CMK (cell line): ENCODE measurements at regions not wholly inside any gene's neighbourhood (a gene's known extent, or its start where the extent isn't known, plus 50 kb on each side); places are given as distances from the start of the nearest gene placed in this dataset.

Experiments
- DNase-seq: peaks from one replicate; pipeline ENCODE4 v3.0.0-alpha.2; 2010; ENCODE audit warnings: low read depth

DNA sequence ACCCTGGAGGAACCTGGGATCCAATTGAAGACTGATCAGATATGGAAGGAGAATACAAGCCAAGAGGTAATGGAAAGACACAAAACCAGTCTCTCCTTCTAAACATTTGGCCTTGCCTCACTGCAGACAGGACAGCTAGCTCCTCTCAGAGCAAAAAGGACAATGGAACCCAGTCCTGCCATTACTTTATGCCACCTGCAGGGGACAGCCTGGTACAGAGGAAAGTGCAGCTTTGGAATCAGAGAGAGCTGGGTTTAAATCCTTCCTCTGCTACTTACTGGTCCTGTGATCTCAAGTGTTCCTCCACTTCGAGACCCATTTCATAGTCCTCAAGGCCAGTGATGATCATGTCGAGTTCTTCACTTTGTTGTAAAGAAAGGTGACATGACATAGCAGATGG is 159.4 kb upstream of the SMAD3 start:
- DNase-seq: no peak

DNA sequence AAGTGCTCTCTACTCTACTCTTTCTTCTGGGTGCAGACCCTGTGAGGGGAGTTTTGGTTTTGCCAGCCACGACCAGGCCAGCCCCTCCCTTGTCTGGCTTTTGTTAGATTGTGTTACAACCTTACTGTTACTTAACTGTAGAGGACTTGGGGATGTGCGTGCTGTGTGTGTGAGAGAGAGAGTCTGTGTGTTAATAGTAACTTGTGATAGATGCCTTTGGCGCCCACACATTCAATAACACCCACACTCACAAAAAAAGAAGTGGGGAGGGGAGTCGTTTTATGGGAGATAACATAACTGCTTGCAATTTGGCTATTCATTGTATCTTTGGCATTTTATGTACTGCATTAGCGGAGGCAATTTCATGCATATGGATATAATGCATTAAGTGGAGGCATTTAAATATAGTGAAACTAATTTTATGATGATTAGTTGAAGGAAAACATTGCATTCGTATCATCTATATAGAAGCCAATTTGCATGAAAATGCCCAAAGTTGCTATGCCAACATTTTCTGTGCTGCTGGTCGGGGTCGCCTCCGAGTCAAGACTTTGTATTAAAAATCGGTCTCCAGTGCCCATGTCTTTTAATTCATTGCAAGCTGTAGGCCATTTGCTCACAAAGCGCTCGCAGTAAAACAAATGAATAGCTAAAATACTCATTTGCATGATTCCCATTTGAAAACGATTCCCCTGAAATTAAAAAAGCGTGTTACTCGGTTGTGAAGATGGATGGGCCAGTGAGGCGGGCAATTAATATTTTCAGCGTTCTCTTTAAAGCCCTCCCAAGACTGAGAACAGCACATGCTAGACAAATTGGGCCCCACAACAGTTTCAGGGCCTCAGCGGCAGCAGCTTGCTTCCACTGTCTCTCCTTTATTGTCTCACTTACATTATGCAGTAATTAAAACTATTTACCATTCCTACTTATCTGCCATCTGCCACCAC is 158.5 kb upstream of the SMAD3 start:
- no peak for DNase-seq

DNA sequence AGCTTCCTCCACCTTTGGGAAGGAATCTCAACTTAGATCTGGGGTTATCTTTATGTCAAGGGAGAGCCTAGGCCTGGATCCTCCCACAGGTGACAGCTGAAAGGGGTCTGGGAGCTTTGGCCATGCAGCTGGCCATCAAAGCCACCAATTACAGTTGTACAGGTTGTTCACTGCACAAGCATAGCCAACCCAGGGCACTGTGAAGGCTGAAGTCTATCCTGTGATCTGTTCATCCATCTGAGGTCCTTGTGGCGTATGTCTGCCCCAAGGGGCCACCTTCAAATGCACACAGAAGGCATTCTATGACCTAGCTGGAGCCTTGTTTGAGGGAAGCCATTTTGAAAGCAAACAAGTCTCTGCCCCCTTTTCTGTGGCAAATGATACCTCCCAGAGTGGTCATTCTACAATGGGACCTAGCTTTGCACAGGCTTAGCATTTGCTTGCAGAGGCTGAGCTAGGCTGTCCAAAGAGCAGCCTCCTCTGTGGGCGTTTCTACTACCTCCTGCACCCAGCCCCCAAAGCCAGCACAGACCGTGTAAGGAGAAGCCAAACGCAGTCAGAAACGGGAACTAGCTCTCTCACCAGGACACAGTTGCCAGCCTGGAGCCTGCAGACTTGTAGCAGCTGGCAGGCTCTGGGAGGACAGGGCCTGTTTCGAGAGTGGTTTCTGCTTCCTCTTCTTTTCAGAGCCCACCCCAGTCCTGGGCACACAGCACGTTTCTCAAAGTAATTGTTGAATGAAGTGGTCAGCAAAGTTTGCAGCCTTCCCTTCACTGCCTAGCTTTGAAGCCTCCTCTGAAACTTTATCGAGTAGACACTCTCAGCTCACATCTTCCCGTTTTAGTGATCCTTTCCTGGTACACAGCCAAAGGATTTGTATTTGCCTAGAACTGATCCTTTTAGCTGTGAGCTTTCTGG is 157.3 kb upstream of the SMAD3 start:
- DNase-seq: no peak

DNA sequence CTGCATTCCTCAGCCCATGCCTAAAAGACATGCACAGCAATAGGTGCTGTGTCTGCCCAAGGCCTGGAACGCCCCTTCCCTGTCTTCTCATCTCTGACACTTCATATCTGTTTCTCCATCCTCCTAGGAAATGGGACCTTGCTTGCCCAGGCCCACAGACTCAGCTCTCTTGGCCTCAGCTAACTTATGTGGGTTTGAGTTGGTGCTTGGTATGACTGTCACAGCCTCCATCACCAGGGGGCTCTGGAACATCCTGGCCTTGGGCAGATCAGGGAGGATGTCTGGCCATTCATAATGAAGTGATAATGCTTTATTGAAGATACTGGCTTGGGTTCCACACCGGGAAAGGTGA is 156.7 kb upstream of the SMAD3 start:
- no peak for DNase-seq

DNA sequence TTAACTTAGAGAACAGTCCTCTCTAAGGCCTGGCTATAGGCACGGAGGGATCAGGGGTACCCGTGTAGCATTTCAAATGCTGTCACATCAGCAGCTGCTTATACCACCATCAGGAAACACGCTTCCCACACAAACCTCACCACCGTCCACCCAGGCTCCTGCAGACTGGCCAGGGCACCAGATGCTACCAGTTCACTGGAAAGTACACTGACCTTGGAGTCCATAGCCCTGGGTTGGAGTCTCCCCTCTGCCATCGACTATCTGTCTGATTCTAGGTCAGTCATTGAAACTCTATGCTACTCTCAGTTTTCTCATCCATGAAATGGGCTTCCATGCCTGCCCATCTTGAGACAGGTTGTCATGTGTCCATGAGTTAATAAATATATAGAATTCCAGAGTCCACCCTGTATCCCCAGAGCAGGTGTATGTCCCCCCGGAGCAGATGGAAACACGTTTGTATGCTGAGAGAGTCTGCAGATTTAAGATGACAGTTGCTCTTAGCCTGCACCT is 156.0 kb upstream of the SMAD3 start:
- no peak for DNase-seq

DNA sequence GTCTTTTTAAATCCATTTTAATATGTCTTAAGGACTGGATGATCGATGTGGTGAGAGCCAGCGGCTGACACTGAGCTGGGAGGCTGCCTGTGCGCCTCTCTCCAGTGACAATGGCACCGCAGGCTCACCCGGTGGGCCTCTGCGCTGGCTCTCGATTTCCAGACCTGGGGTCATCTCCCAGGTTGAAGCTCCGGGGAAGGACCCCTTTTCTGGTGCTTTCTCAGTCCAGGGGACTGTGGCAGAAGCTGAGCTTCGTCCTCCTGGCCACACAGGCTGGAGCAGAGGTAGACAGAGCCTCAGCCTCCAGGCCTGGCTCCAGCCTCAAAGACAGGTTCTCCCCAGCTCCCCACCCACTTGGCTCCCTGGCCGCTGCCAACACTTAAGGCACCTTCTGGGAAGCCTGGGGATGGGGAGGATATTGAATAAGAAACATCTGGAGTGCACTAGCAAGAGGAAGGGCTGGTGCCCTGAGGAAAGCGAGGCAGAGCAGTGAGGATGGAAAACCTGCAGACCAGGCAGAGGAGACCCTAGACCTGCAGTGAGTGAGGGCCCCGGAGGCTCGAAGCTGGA is 154.2 kb upstream of the SMAD3 start:
- DNase-seq: no peak

DNA sequence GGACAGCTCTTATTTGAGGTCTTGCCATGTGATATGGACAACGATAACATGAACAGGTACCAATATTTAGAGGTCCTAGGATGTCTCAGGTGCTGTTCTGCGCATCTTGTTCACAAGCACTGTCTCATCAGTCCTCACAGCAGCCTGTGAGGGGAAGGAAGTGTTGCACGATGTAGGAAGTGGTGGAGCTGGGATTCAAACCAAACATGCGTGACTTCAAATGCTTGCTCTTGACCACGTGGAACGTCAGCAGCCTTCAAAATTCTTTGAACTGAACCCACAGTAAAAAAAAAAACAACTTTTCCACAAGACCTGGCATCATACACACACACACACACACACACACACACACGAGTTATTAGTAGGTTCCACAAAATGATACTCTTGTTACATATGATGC is 153.4 kb upstream of the SMAD3 start:
- DNase-seq: no peak

DNA sequence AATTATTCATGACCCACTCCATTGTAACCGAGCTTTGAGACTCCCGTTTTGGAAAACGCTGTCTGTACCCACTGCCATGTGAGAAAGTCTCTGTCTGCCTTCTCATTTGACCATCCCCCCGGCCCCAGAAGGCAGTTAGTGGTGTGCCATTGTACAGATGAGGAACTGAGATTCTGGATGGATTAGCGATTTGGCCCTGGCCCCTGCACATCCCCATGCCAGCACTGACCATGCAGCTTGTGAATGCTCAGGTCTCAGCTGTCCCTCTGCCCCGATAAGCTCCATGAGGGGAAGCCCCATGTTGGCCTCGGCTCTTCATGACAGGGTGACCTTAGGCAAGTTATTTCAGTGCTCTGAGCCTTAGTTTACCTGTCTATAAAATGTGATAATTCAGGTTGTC is 153.0 kb upstream of the SMAD3 start:
- DNase-seq: no peak

DNA sequence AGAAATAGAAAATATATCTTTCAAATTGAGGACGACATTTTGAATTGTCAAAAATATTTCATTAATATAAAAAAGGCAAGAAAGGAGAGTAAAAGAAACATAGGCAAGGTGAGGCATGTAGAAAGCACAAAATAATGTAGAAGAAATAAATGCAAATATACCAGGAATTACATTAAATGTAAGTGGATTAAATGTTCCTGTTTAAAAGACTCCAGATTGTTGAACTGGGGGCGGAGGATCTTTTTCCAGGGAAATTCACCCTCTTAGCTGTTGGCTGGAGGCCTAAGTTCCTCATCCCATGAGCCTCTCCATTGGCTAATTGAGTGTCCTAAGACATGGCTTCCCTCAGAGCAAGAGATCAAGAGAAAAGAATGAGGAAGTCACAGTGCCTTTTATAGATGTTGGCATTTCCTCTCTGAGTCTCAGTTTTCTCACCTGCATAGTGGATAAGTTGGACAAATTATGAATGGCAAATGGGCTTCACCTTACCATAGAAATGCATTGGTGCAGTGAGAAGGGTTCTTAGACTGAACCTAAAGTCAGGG is 147.4 kb upstream of the SMAD3 start:
- no peak for DNase-seq

DNA sequence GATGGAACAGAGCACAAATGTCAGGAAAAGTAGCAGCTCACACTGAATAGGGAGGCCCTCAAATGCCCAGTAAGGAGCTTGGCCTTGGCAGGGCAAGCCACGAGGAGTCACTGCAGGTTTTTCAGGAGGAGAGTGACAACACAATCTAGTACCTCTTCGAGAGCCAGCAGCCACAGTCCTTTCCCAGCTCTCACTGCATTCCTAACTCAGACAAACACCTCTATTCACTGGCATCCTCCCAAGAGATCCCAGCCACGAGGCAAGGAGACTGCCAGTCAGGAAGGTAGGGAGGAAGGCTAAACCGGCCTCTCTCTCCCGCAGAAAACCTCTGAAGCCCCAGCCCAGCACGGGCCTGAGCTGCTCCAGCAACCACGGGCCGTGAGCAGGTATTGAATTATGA is 146.0 kb upstream of the SMAD3 start:
- DNase-seq: no peak

DNA sequence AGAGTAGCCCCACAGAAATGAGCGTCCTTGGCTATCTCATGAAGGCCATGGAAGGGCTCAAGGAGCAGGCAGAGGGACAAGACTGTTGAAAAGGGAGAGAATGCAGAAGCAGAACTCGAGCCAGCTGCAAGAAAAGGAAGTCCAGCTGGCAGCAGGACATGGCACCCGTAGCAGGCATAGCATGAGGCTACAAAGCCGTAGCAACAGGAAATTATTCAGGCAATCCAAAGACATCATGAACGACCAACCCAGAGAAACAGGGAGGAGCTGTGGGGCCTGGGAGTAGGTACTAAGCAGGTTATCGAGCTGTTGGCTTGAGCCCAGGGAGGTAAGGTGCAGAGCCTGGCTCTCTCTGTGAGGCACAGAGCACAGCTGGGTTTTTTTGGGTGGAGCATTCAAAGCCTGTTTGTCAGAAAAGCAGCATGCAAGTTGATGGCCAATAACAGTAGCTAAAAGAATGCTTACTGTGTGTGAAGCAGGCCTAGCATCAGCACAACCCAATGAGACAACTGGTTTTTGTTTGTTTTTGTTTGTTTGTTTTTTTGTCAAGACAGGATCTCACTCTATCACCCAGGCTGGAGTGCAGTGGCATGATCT is 144.0 kb upstream of the SMAD3 start:
- no peak for DNase-seq

DNA sequence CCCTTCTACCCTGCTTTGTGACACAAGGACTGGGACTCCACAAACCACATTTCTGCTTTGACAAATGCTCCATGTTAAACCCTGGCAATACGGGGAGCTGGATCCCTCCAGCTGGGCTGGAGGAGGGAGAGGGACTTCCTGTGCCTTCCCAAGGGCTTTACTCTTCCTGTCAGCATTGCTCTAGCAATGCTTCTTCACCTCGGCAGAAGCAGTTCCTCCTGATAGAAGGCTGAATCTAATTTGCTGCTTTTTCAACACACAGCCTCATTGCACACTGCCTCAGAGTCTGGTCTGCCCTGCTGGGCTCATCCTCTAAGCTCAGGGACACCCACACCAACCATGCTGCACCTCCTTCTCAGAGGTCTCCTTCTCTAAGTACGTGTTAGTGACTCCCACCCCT is 142.8 kb upstream of the SMAD3 start:
- DNase-seq: no peak

DNA sequence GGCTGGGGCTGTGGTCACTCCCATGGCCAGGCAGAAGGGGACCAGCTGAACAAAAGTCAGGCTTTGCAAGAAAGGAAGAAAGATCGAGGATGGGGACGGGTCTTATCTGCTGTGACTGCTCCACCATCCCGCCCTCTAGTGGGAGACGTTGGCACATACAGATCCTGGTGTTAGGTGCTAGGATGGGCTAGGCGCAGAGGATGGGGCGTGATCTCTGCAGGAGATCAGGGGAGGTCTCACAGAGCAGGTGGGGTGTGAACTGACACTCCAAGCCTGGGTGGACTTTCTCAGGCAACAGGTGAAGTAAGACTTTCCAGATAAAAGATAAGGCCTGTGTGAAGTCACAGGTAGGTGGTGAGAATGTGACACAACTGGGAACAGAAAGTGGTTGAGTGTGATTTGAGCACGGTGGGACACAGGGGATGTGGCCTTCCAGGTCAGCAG is 141.9 kb upstream of the SMAD3 start:
- DNase-seq: no peak

DNA sequence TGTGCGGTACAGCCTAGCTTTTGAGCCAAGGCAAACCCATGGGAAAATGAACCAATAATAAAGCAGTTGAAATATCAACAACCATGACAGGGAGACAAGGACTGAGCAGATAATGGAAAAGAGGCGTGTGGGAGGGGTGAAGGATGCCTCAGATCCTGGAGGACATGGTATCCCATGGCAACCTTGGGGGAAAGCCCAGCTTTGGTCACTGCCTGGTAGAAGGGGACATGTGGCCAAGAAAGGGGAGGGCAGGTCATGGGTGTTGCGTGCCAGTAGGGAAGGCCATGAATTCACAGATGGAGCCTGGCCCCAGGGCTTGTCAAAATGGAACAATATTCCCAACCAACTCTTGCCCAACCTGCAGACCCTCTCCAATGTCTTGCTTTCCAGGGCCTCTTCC is 140.5 kb upstream of the SMAD3 start:
- DNase-seq: no peak

DNA sequence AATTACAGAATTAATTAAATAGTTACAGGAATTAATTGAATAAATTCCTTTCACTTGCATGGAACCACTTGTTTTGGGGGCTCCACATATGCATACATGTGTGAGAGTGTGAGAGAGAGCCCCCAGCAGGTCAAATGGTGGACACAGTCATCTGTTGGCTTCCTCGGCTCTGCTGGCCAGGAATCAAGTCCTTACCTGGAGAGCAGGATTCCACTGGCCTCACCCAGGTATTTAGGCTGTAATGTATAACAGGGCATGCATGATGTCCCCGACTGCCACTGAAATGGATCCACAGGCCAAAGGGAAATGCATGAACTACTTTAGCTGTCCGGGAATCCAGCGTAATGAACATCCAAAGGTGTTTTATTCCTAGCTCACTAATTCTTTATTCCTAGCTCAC is 139.7 kb upstream of the SMAD3 start:
- DNase-seq: no peak

DNA sequence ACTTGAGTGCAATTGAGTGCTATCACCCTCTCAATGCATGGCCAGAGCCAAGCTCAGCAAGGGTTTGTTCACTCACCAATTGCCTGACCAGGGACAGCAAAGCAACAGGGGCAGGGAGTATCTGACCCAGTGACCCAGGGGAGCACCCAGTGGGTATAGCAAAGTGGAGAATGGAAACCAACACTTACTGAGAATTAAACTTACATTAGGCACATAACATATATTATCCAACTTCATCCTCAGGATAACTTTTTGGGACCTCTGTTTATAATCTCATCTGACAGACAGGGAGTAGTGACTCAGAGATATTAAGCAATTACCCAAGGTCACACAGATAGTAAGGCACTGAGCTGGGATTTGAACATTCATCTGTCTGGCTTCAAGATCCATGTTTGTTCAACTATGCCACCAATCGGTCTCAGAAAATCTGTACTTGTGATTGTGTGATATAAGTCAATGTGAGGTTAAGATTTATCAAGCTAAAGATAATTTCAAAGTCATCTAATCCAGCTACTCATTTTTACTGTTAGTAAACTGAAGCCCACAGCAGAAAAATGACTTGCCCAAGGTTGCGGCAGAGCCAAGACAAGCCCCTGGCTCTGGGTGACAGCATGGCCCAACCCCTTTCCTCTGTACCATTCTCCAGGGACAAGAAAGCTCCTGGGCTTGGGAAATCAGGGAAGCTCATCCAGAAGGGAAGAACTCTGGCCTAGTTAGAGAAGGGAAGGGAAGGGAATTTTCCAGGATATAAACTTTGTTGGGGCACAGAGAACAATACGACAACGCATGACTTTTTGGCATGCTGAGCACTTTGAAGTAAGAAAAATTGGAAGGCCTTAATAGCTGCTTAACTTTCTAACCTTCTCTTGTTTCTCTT is 138.0 kb upstream of the SMAD3 start:
- no peak for DNase-seq

DNA sequence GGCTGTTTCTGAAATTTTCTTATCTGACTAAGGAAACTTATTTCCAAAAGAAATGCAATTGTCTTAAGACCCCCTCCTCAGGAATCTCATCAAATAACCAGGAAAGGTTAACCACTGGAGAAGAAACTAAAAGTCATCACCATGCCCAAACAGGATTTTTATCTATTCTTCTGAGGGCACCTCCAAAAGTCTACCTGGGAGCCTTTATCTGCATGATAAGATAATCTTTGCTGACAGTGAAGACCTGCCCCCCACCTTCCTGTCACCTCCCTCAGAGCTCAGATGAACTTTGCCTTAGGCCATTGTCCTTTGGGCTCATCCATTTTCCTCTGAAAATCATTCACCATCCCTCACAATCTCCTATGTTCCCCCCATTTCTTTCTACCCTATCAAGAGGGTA is 137.3 kb upstream of the SMAD3 start:
- no peak for DNase-seq

DNA sequence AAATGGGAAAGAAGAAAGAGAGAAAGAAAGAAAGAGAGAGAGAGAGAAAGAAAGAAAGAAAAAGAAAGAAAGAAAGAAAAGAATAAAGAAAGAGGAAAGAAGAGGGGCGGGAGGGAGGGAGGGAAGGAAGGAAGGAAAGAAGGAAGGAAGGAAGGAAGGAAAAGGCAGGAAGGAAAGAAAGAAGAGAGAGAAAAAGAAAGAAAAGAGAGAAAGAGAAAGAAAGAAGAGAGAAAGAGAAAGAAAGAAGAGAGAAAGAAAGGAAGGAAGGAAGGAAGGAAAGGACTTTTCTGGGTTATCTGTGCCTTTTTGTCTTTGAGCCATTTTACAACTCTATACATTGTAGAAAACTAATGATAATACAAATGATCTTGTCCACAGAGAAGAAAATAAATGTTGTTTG is 136.6 kb upstream of the SMAD3 start:
- DNase-seq: no peak

DNA sequence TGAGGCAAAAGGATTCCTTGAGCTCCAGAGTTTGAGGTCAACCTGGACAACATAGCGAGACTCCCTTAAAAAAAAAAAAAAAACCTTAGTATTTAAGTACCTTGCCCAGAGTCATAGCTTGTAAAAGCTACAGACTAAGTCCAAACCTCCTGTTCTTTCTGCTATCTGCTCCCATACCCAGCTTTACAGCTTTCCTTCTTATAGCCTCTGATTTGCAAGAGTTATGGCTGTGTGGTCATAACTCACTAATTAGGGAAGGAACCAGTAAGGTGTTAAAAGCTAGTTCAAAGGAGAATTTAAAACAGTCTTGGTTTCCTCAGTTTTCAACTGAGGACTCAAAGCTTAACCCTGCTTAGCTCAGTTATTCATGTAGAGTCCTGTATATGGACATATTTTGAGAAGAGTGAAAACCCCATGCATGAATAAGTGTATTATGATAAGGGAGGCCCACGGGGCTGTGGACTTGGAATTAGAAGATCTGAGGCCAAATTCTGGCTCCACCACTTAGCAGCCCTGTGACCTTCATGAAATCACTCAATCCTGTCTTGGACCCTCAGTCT is 135.5 kb upstream of the SMAD3 start:
- no peak for DNase-seq
